ENCODE measurements at regions not wholly inside any gene's neighbourhood (a gene's known extent, or its start where the extent isn't known, plus 50 kb on each side); places are given as distances from the start of the nearest gene placed in this dataset. TPM values are rescaled to one million over a fixed set of nuclear protein-coding genes. Genes with fewer than 3 reads are reported as not detected.

DNA sequence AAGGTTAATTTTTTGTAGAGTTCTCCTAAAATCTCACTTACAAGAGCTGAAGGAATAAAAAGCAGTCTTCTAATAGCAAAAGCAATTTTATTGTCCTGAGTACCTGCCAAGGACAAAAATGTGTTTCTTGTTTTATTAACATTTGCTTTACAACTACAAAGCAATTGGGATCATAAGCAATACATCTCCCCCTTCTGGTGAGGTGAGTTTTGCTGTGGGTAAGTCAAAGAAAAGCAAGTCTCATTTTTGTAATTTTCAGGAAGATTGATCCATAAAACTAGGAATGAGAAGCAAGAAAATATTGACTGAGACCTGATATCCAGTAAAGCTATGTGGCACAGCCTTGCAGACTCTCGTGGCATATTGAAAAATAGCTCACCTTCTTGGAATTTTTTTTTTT lies 2162.7 kb downstream of the NCAM2 start:
- TF ChIP-seq, protein P1, sequence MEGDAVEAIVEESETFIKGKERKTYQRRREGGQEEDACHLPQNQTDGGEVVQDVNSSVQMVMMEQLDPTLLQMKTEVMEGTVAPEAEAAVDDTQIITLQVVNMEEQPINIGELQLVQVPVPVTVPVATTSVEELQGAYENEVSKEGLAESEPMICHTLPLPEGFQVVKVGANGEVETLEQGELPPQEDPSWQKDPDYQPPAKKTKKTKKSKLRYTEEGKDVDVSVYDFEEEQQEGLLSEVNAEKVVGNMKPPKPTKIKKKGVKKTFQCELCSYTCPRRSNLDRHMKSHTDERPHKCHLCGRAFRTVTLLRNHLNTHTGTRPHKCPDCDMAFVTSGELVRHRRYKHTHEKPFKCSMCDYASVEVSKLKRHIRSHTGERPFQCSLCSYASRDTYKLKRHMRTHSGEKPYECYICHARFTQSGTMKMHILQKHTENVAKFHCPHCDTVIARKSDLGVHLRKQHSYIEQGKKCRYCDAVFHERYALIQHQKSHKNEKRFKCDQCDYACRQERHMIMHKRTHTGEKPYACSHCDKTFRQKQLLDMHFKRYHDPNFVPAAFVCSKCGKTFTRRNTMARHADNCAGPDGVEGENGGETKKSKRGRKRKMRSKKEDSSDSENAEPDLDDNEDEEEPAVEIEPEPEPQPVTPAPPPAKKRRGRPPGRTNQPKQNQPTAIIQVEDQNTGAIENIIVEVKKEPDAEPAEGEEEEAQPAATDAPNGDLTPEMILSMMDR (IDR thresholded peaks at IDR 0.05), result no peak
- ATAC-seq (ENCODE audit: low FRiP score) (no peak), DNase-seq (ENCODE audit: low spot score) (no peak)

DNA sequence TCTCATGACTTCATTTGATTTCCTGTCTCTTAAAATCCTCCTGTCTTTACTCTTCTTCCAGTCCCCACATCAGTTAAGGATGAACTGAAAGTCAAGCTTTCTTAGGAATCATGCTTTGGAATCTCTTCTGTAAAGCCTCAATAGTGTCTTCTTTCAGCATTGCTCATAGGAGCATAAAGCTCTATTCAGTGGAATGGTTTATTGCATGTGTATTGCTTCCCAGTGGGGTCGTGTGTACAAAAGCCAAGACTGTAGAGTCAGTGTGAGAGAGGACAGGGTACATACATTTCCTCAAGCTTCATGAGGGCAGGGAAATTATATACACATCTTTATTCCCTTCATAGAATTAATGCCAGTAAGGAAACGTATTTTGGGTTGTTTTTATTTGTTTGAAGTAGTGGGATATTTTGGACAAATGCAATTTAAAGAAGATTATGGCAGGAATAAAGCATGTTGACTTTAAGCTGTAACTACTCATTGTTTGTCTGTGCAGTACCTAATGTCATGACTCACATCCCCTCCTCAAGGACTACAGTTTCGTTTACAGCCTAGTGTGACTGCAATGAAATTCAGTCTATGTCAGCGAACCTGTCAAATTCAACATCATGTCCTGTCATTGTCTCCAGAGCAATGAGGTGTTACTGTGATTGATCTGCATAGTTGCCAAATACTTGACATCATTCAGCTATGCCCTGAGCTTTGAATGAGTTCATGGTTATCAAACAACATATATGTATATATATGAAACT lies 2164.2 kb downstream of the NCAM2 start:
- DNase-seq (ENCODE audit: low spot score) (no peak), ATAC-seq (ENCODE audit: low FRiP score) (no peak)
- TF ChIP-seq, protein P1 (IDR thresholded peaks at IDR 0.05), result no peak

Small RNA genes in the stretch of these regions (small RNA-seq; reads per million reads assigned to genes)
- gene MIR6130 (not detected), gene RNU4-45P (not detected)
